Parathyroid adenoma (tissue), 2 donors: ENCODE measurements at regions not wholly inside any gene's neighbourhood (a gene's known extent, or its start where the extent isn't known, plus 50 kb on each side); places are given as distances from the start of the nearest gene placed in this dataset.

Experiments used
- H2AFZ ChIP-seq: fragments of 300-600 bp; sonication (generic); one replicate; pipeline ENCODE4 v1.7.0; 2017; ENCODE audit warnings: antibody characterized with exemption, mild to moderate bottlenecking
- H3K27ac ChIP-seq: fragments of 300-600 bp; sonication (generic); one replicate; pipeline ENCODE4 v1.7.0; 2017
- H3K27me3 ChIP-seq: fragments of 300-600 bp; sonication (generic); one replicate; pipeline ENCODE4 v1.7.0; 2017; ENCODE audit warnings: low read length; ENCODE audit not compliant: control insufficient read depth, insufficient read depth
- H3K36me3 ChIP-seq: fragments of 300-600 bp; sonication (generic); one replicate; pipeline ENCODE4 v1.7.0; 2017; ENCODE audit warnings: low read length; ENCODE audit not compliant: control insufficient read depth, insufficient read depth
- H3K4me1 ChIP-seq: fragments of 300-600 bp; sonication (generic); one replicate; pipeline ENCODE4 v1.7.0; 2017; ENCODE audit warnings: control low read depth
- H3K4me2 ChIP-seq: fragments of 300-600 bp; sonication (generic); one replicate; pipeline ENCODE4 v1.7.0; 2017; ENCODE audit warnings: low read length
- H3K4me3 ChIP-seq: fragments of 300-600 bp; sonication (generic); one replicate; pipeline ENCODE4 v1.7.0; 2017; ENCODE audit warnings: low read depth, low read length
- H3K79me2 ChIP-seq: fragments of 300-600 bp; sonication (generic); one replicate; pipeline ENCODE4 v1.7.0; 2017; ENCODE audit warnings: control low read depth
- H3K9ac ChIP-seq: fragments of 300-600 bp; sonication (generic); one replicate; pipeline ENCODE4 v1.7.0; 2017; ENCODE audit warnings: mild to moderate bottlenecking
- H3K9me3 ChIP-seq: fragments of 300-600 bp; sonication (generic); one replicate; pipeline ENCODE4 v1.7.0; 2017; ENCODE audit warnings: low read length; ENCODE audit not compliant: control insufficient read depth
- TF ChIP-seq, protein P1 (sequence below): fragments of 300-600 bp; sonication (generic); IDR thresholded peaks from one replicate; pipeline ENCODE4 v1.7.0; 2017; ENCODE audit warnings: antibody characterized with exemption, mild to moderate bottlenecking
- donor health status: primary hyperparathyroidism.

DNA sequence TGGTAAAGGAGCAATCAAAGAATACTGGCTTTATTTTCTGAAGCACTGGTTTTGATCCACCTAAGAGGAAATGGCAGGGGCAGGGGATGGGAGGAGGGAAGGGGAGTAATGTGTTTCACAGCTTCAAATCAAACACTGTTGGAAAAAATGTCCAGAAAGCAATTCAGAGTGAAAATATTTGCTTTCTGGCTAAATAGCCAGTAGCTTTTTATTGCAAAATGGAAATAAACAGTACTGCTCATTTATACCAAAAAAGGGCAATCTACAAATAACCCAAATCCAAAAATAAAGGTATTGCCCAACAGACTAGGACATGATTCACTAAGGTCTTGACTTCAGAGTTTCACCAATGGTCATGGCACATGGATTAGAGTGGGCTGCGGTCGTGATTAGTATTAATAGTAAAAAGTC lies 279.3 kb upstream of the THBS1 start:
- Histone ChIP-seq H3K27ac (no peak overlapping the region), H3K79me2 (no peaks in the 10 kb centered on the region)

DNA sequence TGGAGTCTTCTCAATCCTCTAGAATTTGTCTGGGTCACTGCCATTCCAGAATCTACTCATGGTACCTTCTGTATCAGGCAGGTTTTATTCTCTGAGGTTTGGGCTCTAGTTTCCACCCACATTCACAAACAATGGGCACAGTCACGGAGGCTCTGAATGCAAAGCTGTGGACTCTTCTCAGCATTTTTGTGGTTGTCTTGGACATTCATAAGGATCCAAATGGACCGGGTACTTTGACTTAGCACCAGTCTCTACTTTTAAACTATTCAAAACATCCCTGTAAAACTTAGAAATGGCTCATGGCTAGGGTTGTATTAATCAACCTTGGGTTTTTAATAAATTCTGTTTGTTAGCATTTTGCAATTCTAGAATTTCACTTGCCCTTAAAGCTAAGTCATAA lies 277.9 kb upstream of the THBS1 start:
- TF ChIP-seq, protein P1, sequence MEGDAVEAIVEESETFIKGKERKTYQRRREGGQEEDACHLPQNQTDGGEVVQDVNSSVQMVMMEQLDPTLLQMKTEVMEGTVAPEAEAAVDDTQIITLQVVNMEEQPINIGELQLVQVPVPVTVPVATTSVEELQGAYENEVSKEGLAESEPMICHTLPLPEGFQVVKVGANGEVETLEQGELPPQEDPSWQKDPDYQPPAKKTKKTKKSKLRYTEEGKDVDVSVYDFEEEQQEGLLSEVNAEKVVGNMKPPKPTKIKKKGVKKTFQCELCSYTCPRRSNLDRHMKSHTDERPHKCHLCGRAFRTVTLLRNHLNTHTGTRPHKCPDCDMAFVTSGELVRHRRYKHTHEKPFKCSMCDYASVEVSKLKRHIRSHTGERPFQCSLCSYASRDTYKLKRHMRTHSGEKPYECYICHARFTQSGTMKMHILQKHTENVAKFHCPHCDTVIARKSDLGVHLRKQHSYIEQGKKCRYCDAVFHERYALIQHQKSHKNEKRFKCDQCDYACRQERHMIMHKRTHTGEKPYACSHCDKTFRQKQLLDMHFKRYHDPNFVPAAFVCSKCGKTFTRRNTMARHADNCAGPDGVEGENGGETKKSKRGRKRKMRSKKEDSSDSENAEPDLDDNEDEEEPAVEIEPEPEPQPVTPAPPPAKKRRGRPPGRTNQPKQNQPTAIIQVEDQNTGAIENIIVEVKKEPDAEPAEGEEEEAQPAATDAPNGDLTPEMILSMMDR: no peak
- Histone ChIP-seq H3K4me1 (no peaks in the 10 kb centered on the region), H2AFZ (no peak overlapping the region), H3K4me3 (no peak overlapping the region), H3K4me2 (no peak overlapping the region), H3K27ac (no peak overlapping the region), H3K27me3 (no peaks in the 10 kb centered on the region), H3K79me2 (no peaks in the 10 kb centered on the region), H3K36me3 (no peaks in the 10 kb centered on the region), H3K9me3 (no peaks in the 10 kb centered on the region), H3K9ac (no peak overlapping the region)

More for the DNA sequence above, 279.3 kb upstream of the THBS1 start:
- Histone ChIP-seq H3K9me3 (no peaks in the 10 kb centered on the region), H3K4me1 (no peaks in the 10 kb centered on the region), H3K9ac (no peak overlapping the region), H3K27me3 (no peaks in the 10 kb centered on the region), H3K36me3 (no peaks in the 10 kb centered on the region), H3K4me3 (no peak overlapping the region), H2AFZ (no peak overlapping the region), H3K4me2 (no peak overlapping the region)
- TF ChIP-seq, protein P1: no peak

DNA sequence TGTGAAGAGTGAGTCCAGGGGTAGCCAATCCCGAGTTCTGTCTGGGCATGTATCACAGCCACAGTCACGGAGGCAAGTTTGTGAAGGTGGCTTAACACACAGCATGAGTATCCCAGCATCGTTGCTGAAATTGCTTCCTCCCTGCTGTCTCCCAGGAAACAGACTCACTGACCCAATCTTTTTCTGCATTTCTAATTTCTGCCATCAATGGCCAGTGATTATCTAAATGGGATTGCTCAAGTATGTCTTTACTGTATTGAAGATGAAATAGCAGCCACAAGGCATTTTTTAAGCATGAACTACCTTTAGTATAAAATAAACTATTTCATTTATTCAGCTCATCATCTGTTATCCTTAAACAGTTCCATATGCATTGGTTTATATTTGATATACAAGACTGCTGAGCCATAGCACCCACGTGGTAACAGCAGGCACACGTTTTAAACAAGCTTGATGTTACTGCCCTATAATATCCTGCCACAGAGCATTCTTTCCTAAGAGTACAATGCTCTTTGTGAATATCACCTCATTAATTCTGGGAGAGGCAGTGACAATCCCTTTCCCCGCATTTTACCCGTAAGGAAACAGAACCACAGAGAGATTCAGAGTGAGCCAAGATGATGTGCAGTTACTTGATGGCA lies 276.6 kb upstream of the THBS1 start:
- H3K36me3 ChIP-seq: no peaks in the 10 kb centered on the region
- TF ChIP-seq, protein P1: no peak
- no peaks in the 10 kb centered on the region for H3K27me3 ChIP-seq
- H3K9ac ChIP-seq: no peak overlapping the region
- no peaks in the 10 kb centered on the region for H3K9me3 ChIP-seq
- no peaks in the 10 kb centered on the region for H3K4me1 ChIP-seq
- no peaks in the 10 kb centered on the region for H3K79me2 ChIP-seq
- H3K4me2 ChIP-seq: no peak overlapping the region
- H2AFZ ChIP-seq: no peak overlapping the region
- no peak overlapping the region for H3K27ac ChIP-seq
- H3K4me3 ChIP-seq: no peak overlapping the region

DNA sequence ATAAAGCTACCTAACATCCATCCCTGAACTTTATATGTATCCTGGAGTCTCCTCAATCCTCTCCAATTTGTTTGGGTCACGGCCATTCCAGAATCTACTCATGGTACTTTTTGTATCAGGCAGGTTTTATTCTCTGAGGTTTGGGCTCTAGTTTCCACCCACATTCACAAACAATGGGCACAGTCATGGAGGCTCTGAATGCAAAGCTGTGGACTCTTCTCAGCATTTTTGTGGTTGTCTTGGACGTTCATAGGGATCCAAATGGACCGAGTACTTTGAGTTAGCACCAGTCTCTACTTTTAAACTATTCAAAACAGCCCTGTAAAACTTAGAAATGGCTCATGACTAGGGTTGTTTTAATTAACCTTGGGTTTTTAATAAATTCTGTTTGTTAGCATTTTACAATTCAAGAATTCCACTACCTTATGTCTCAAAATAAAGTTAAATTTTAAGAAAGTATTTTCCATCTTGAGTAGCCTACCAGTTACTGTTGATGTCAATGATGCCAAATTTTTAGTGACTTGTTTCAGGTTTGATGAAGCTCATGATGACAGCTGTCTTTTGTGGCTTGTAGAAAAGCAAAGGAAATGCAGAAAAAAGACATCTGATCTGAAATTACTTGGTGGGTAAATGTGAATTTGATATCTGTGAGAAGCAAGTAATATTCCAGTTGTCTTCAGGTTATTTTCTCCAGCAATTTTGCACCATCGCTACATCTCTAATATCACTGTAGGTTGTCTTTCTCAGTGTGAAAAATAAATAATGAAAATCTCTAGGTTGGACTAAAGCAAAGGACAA lies 275.7 kb upstream of the THBS1 start:
- Histone ChIP-seq H3K9ac (no peak overlapping the region), H2AFZ (no peak overlapping the region), H3K79me2 (no peaks in the 10 kb centered on the region), H3K4me2 (no peak overlapping the region), H3K4me1 (no peaks in the 10 kb centered on the region), H3K27me3 (no peaks in the 10 kb centered on the region), H3K4me3 (no peak overlapping the region), H3K27ac (no peak overlapping the region), H3K9me3 (no peaks in the 10 kb centered on the region), H3K36me3 (no peaks in the 10 kb centered on the region)
- TF ChIP-seq, protein P1: no peak
